ENCODE measurements at regions not wholly inside any gene's neighbourhood (a gene's known extent, or its start where the extent isn't known, plus 50 kb on each side); places are given as distances from the start of the nearest gene placed in this dataset.

DNA sequence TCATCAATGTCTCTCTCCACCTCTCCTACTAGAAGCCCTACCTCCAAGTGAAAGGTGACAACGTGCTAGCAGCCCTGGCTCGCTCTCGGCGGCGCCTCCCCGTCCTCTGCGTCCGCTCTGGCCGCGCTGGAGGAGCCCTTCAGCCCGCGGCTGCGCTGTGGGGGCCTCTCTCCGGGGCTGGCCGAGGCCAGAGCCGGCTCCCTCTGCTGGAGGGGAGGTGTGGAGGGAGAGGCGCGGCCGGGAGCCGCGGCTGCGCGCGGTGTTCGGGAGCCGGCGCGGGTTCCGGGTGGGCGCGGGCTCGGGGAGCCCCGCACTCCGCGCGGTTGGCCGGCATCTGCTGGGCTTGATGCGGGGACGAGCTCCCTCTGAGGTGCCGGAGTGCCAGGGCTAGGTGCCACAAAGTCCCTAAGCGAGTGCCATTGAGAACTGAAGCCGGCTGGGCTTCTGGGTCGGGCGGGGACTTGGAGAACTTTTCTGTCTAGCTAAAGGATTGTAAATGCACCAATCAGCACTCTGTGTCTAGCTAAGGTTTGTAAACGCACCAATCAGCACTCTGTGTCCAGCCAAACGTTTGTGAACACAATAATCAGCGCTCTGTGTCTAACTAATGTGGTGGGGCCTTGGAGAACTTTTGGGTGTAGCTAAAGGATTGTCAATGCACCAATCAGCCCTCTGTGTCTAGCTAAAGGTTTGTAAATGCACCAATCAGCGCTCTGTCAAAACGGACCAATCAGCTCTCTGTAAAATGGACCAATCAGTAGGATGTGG, 84.8 kb upstream of the ARRDC4 start (continued):
- TF ChIP-seq, protein P1, sequence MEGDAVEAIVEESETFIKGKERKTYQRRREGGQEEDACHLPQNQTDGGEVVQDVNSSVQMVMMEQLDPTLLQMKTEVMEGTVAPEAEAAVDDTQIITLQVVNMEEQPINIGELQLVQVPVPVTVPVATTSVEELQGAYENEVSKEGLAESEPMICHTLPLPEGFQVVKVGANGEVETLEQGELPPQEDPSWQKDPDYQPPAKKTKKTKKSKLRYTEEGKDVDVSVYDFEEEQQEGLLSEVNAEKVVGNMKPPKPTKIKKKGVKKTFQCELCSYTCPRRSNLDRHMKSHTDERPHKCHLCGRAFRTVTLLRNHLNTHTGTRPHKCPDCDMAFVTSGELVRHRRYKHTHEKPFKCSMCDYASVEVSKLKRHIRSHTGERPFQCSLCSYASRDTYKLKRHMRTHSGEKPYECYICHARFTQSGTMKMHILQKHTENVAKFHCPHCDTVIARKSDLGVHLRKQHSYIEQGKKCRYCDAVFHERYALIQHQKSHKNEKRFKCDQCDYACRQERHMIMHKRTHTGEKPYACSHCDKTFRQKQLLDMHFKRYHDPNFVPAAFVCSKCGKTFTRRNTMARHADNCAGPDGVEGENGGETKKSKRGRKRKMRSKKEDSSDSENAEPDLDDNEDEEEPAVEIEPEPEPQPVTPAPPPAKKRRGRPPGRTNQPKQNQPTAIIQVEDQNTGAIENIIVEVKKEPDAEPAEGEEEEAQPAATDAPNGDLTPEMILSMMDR (IDR thresholded peaks at IDR 0.05), result no peak
- TF ChIP-seq SOX15 (CRISPR knock-in tag; IDR thresholded peaks at IDR 0.05), result no peak

DNA sequence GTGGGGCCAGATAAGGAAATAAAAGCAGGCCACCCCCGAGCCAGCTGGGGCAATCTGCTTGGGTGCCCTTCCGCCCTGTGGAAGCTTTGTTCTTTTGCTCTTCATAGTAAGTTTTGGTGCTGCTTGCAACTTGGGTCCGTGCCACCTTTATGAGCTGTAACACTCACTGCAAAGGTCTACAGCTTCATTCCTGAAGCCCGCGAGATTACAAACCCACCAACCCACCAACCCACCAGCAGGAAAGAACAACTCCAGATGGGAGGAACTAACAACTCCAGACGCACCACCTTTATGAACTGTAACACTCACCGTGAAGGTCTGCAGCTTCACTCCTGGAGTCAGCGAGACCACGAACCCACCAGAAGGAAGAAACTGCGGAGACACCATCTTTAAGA, 84.2 kb upstream of the ARRDC4 start:
- CTCF ChIA-PET, result interaction anchor here (1.0 to 1.4 kb wide), 3 partner anchors 25 to 435 kb away, joined by 3 to 4 read pairs (median 3); no protein-coding TSS in a partner anchor

More for the DNA sequence above, 84.2 kb upstream of the ARRDC4 start:
- H3K27ac Mint-ChIP-seq, result no peak overlapping the region
- no peaks in the 10 kb centered on the region for H3K36me3 Mint-ChIP-seq
- peaks cover 8% of the 10 kb centered on the region for H3K27me3 Mint-ChIP-seq (ENCODE audit: low read depth)
- DNase-seq (ENCODE audit: low spot score) (no peak), ATAC-seq (no peak)
- POLR2A ChIA-PET, result no interaction called here
- TF ChIP-seq, protein P2, sequence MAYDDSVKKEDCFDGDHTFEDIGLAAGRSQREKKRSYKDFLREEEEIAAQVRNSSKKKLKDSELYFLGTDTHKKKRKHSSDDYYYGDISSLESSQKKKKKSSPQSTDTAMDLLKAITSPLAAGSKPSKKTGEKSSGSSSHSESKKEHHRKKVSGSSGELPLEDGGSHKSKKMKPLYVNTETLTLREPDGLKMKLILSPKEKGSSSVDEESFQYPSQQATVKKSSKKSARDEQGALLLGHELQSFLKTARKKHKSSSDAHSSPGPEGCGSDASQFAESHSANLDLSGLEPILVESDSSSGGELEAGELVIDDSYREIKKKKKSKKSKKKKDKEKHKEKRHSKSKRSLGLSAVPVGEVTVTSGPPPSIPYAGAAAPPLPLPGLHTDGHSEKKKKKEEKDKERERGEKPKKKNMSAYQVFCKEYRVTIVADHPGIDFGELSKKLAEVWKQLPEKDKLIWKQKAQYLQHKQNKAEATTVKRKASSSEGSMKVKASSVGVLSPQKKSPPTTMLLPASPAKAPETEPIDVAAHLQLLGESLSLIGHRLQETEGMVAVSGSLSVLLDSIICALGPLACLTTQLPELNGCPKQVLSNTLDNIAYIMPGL (CRISPR knock-in tag; IDR thresholded peaks at IDR 0.05), result no peak
- TF ChIP-seq NR3C1 (CRISPR knock-in tag; conservative IDR thresholded peaks at IDR 0.05; ENCODE audit: low read depth) (no peak), TEAD4 (CRISPR knock-in tag; IDR thresholded peaks at IDR 0.05) (no peak), ESRRA (CRISPR knock-in tag; IDR thresholded peaks at IDR 0.05; ENCODE audit: borderline replicate concordance) (no peak), ZNF219 (CRISPR knock-in tag; IDR thresholded peaks at IDR 0.05; ENCODE audit: borderline replicate concordance) (no peak), SMAD4 (CRISPR knock-in tag; IDR thresholded peaks at IDR 0.05) (no peak), ZNF396 (CRISPR knock-in tag; IDR thresholded peaks at IDR 0.05; ENCODE audit: borderline replicate concordance) (no peak), ETV6 (CRISPR knock-in tag; IDR thresholded peaks at IDR 0.05) (no peak)
- TF ChIP-seq, protein P3, sequence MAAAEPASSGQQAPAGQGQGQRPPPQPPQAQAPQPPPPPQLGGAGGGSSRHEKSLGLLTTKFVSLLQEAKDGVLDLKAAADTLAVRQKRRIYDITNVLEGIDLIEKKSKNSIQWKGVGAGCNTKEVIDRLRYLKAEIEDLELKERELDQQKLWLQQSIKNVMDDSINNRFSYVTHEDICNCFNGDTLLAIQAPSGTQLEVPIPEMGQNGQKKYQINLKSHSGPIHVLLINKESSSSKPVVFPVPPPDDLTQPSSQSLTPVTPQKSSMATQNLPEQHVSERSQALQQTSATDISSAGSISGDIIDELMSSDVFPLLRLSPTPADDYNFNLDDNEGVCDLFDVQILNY (CRISPR knock-in tag; IDR thresholded peaks at IDR 0.05), result no peak
- TF ChIP-seq, protein P4, sequence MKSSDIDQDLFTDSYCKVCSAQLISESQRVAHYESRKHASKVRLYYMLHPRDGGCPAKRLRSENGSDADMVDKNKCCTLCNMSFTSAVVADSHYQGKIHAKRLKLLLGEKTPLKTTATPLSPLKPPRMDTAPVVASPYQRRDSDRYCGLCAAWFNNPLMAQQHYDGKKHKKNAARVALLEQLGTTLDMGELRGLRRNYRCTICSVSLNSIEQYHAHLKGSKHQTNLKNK (CRISPR knock-in tag; IDR thresholded peaks at IDR 0.05), result no peak
- TF ChIP-seq, protein P5, sequence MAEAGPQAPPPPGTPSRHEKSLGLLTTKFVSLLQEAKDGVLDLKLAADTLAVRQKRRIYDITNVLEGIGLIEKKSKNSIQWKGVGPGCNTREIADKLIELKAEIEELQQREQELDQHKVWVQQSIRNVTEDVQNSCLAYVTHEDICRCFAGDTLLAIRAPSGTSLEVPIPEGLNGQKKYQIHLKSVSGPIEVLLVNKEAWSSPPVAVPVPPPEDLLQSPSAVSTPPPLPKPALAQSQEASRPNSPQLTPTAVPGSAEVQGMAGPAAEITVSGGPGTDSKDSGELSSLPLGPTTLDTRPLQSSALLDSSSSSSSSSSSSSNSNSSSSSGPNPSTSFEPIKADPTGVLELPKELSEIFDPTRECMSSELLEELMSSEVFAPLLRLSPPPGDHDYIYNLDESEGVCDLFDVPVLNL (CRISPR knock-in tag; IDR thresholded peaks at IDR 0.05; ENCODE audit: borderline replicate concordance, low read depth), result no peak
- TF ChIP-seq, protein P6, sequence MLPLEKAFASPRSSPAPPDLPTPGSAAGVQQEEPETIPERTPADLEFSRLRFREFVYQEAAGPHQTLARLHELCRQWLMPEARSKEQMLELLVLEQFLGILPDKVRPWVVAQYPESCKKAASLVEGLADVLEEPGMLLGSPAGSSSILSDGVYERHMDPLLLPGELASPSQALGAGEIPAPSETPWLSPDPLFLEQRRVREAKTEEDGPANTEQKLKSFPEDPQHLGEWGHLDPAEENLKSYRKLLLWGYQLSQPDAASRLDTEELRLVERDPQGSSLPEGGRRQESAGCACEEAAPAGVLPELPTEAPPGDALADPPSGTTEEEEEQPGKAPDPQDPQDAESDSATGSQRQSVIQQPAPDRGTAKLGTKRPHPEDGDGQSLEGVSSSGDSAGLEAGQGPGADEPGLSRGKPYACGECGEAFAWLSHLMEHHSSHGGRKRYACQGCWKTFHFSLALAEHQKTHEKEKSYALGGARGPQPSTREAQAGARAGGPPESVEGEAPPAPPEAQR (CRISPR knock-in tag; IDR thresholded peaks at IDR 0.05), result no peak
- TF ChIP-seq, protein P7, sequence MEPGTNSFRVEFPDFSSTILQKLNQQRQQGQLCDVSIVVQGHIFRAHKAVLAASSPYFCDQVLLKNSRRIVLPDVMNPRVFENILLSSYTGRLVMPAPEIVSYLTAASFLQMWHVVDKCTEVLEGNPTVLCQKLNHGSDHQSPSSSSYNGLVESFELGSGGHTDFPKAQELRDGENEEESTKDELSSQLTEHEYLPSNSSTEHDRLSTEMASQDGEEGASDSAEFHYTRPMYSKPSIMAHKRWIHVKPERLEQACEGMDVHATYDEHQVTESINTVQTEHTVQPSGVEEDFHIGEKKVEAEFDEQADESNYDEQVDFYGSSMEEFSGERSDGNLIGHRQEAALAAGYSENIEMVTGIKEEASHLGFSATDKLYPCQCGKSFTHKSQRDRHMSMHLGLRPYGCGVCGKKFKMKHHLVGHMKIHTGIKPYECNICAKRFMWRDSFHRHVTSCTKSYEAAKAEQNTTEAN (CRISPR knock-in tag; IDR thresholded peaks at IDR 0.05), result no peak
- TF ChIP-seq, protein P8, sequence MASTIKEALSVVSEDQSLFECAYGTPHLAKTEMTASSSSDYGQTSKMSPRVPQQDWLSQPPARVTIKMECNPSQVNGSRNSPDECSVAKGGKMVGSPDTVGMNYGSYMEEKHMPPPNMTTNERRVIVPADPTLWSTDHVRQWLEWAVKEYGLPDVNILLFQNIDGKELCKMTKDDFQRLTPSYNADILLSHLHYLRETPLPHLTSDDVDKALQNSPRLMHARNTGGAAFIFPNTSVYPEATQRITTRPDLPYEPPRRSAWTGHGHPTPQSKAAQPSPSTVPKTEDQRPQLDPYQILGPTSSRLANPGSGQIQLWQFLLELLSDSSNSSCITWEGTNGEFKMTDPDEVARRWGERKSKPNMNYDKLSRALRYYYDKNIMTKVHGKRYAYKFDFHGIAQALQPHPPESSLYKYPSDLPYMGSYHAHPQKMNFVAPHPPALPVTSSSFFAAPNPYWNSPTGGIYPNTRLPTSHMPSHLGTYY (CRISPR knock-in tag; IDR thresholded peaks at IDR 0.05), result no peak
- no peak overlapping the region for H3K4me3 Mint-ChIP-seq
- peaks cover 18% of the 10 kb centered on the region for H3K9me3 Mint-ChIP-seq
- H3K4me1 Mint-ChIP-seq, result no peaks in the 10 kb centered on the region; the same call in 1 of the 2 replicates

All from WTC11 (cell line).